ENCODE measurements at regions not wholly inside any gene's neighbourhood (a gene's known extent, or its start where the extent isn't known, plus 50 kb on each side); places are given as distances from the start of the nearest gene placed in this dataset.

DNA sequence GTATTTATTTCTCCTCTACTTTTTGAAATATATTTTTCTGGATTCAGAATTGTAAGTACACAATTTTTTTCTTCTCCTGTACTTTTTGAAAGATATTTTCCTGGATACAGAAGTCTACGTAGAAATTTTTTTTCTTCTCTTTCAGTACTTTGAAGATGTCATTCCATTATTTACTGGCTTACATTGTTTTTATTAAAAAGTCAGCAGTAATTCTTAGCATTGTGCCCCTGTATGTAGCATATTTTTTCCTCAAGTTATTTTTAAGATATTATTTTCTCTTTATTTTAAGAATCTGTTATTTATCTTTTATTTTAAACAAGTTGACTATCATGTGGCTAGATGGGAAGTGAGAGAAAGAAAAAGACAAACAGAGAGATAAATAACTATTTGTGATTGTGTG, 119.0 kb upstream of the NPSR1 start:
- Histone ChIP-seq H3K27me3 (no peaks in the 10 kb centered on the region), H3K9me3 (peaks cover 5 to 12% of the 10 kb centered on the region in 2 donors), H3K36me3 (no peaks in the 10 kb centered on the region), H3K4me3 (no peak overlapping the region), H3K4me1 (no peaks in the 10 kb centered on the region), H3K27ac (no peak overlapping the region)
- no peak for DNase-seq (ENCODE audit: low spot score in 2 of 2)
- intact Hi-C loops (cut with DNase I; ENCODE audit: low total_unique reads): no loop called here
- TF ChIP-seq, protein P1, sequence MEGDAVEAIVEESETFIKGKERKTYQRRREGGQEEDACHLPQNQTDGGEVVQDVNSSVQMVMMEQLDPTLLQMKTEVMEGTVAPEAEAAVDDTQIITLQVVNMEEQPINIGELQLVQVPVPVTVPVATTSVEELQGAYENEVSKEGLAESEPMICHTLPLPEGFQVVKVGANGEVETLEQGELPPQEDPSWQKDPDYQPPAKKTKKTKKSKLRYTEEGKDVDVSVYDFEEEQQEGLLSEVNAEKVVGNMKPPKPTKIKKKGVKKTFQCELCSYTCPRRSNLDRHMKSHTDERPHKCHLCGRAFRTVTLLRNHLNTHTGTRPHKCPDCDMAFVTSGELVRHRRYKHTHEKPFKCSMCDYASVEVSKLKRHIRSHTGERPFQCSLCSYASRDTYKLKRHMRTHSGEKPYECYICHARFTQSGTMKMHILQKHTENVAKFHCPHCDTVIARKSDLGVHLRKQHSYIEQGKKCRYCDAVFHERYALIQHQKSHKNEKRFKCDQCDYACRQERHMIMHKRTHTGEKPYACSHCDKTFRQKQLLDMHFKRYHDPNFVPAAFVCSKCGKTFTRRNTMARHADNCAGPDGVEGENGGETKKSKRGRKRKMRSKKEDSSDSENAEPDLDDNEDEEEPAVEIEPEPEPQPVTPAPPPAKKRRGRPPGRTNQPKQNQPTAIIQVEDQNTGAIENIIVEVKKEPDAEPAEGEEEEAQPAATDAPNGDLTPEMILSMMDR (IDR thresholded peaks at IDR 0.05): no peak
- no peak for TF ChIP-seq POLR2A (IDR thresholded peaks at IDR 0.05)
- TF ChIP-seq POLR2AphosphoS5 (IDR thresholded peaks at IDR 0.05): no peak

- H3K27ac ChIP-seq: no peak overlapping the region
- no peaks in the 10 kb centered on the region for H3K27me3 ChIP-seq
- TF ChIP-seq, protein P1 (IDR thresholded peaks at IDR 0.05): no peak
- no peak for TF ChIP-seq POLR2A (IDR thresholded peaks at IDR 0.05)
- no peak for TF ChIP-seq POLR2AphosphoS5 (IDR thresholded peaks at IDR 0.05)
- intact Hi-C loops (cut with DNase I; ENCODE audit: low total_unique reads): no loop called here
- no peak for DNase-seq (ENCODE audit: low spot score in 2 of 2)
- H3K36me3 ChIP-seq: no peaks in the 10 kb centered on the region
- H3K9me3 ChIP-seq: peaks cover 4 to 6% of the 10 kb centered on the region in 2 donors
- H3K4me3 ChIP-seq: no peak overlapping the region
- H3K4me1 ChIP-seq: no peaks in the 10 kb centered on the region
Observed at GRCh38 chr7:34544621-34545020, 113.4 kb upstream of the NPSR1 start.

DNA sequence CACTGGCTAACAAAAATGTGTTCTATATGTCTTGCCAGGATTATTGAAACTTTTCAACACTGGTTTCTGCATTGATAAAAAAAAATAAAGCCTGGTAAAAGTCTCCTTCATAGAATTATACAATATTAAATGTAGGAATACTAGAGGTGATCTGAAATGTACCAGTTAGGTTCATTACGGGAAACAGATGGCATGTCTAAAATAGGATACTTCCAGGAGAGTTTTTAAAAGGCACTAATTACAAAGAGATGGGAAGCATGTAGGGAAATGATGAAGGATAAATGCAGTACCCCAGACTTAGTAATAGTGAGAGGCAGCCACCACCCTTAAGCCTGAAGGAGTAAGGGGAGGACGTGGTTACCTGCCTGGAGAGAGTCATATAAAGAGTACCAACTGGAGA, 107.0 kb upstream of the NPSR1 start:
- DNase-seq (ENCODE audit: low spot score in 2 of 2): no peak
- H3K27ac ChIP-seq: no peak overlapping the region
- H3K27me3 ChIP-seq: no peaks in the 10 kb centered on the region
- peaks cover 0 to 12% of the 10 kb centered on the region in 2 donors for H3K9me3 ChIP-seq
- TF ChIP-seq POLR2A (IDR thresholded peaks at IDR 0.05) (no peak), POLR2AphosphoS5 (IDR thresholded peaks at IDR 0.05) (no peak)
- TF ChIP-seq, protein P1 (IDR thresholded peaks at IDR 0.05): no peak
- intact Hi-C loops (cut with DNase I; ENCODE audit: low total_unique reads): no loop called here
- no peaks in the 10 kb centered on the region for H3K4me1 ChIP-seq
- H3K36me3 ChIP-seq: no peaks in the 10 kb centered on the region
- H3K4me3 ChIP-seq: no peak overlapping the region

GRCh38 chr7:34552502-34552901, 105.5 kb upstream of the NPSR1 start:
- intact Hi-C loops (cut with DNase I; ENCODE audit: low total_unique reads): no loop called here
- Histone ChIP-seq H3K27me3 (no peaks in the 10 kb centered on the region), H3K4me3 (no peak overlapping the region), H3K27ac (no peak overlapping the region), H3K4me1 (no peaks in the 10 kb centered on the region), H3K9me3 (peaks cover 0 to 12% of the 10 kb centered on the region in 2 donors), H3K36me3 (no peaks in the 10 kb centered on the region)
- no peak for TF ChIP-seq POLR2A (IDR thresholded peaks at IDR 0.05)
- TF ChIP-seq, protein P1 (IDR thresholded peaks at IDR 0.05): no peak
- no peak for TF ChIP-seq POLR2AphosphoS5 (IDR thresholded peaks at IDR 0.05)
- no peak for DNase-seq (ENCODE audit: low spot score in 2 of 2)

DNA sequence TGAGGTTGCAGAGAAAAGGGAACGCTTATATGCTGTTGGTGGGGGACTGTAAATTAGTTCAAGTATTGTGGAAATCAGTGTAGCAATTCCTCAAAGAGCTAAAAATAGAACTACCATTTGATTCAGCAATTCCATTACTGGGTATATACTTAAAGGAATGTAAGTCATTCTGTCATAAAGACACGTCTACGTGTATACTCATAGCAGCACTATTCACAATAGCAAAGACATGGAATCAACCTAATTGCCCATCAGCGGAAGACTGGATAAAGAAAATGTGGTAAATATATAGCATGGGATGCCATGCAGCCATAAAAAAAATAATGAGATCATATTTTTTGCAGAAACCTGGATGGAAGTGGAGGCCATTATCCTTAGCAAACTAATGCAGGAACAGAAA, 100.0 kb upstream of the NPSR1 start:
- Histone ChIP-seq H3K27me3 (no peaks in the 10 kb centered on the region), H3K36me3 (no peaks in the 10 kb centered on the region), H3K27ac (no peak overlapping the region), H3K9me3 (peaks cover 0 to 15% of the 10 kb centered on the region in 2 donors), H3K4me3 (no peak overlapping the region), H3K4me1 (no peaks in the 10 kb centered on the region)
- no peak for DNase-seq (ENCODE audit: low spot score in 2 of 2)
- intact Hi-C loops (cut with DNase I; ENCODE audit: low total_unique reads): no loop called here
- no peak for TF ChIP-seq POLR2AphosphoS5 (IDR thresholded peaks at IDR 0.05)
- TF ChIP-seq, protein P1 (IDR thresholded peaks at IDR 0.05): no peak
- TF ChIP-seq POLR2A (IDR thresholded peaks at IDR 0.05): no peak

Data from breast epithelium (tissue), 4 donors.